ENCODE measurements at regions not wholly inside any gene's neighbourhood (a gene's known extent, or its start where the extent isn't known, plus 50 kb on each side); places are given as distances from the start of the nearest gene placed in this dataset.

DNA sequence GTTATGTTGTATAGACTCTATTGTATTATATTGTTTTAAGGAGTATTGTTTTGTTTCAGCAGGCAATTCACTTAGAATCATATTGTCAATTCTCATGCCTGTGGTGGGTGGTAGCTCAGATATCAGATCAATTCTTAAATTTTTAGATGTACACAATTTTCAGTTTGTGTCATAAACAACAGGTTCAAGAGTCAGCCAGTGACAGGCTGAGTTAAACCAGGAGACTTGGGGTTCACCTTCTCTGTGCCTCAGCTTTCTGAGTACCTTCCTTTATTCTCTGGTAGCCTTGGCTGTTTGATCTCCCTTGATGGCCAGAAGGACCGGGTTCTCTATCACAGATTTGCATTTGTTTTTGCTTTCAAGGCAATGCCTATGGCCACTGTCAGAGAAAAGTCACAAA lies 199.9 kb upstream of the KCNMB2 start:
- H3K4me1 ChIP-seq, result peaks cover 0 to under 1% (median 0%) of the 10 kb centered on the region in 4 donors
- H3K27me3 ChIP-seq, result no peaks in the 10 kb centered on the region
- no peaks in the 10 kb centered on the region for H3K36me3 ChIP-seq
- TF ChIP-seq, protein P1, sequence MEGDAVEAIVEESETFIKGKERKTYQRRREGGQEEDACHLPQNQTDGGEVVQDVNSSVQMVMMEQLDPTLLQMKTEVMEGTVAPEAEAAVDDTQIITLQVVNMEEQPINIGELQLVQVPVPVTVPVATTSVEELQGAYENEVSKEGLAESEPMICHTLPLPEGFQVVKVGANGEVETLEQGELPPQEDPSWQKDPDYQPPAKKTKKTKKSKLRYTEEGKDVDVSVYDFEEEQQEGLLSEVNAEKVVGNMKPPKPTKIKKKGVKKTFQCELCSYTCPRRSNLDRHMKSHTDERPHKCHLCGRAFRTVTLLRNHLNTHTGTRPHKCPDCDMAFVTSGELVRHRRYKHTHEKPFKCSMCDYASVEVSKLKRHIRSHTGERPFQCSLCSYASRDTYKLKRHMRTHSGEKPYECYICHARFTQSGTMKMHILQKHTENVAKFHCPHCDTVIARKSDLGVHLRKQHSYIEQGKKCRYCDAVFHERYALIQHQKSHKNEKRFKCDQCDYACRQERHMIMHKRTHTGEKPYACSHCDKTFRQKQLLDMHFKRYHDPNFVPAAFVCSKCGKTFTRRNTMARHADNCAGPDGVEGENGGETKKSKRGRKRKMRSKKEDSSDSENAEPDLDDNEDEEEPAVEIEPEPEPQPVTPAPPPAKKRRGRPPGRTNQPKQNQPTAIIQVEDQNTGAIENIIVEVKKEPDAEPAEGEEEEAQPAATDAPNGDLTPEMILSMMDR (IDR thresholded peaks at IDR 0.05), result no peak
- H3K4me3 ChIP-seq, result no peak overlapping the region
- H3K27ac ChIP-seq, result no peak overlapping the region
- no peak for DNase-seq
- intact Hi-C loops (cut with DNase I; ENCODE audit: low total_unique reads), result no loop called here
- no peaks in the 10 kb centered on the region for H3K9me3 ChIP-seq

- intact Hi-C loops (cut with DNase I; ENCODE audit: low total_unique reads), result no loop called here
- H3K4me3 ChIP-seq, result no peak overlapping the region
These were observed 195.7 kb upstream of the KCNMB2 start for GRCh38 chr3:178340506-178340905.

GRCh38 chr3:178341636-178342035 lies 194.6 kb upstream of the KCNMB2 start:
- Histone ChIP-seq H3K4me3 (no peak overlapping the region), H3K27me3 (no peaks in the 10 kb centered on the region), H3K36me3 (no peaks in the 10 kb centered on the region), H3K9me3 (no peaks in the 10 kb centered on the region), H3K27ac (no peak overlapping the region), H3K4me1 (peaks cover 0 to 16% (median 0%) of the 10 kb centered on the region in 4 donors)
- intact Hi-C loops (cut with DNase I; ENCODE audit: low total_unique reads), result no loop called here
- TF ChIP-seq, protein P1 (IDR thresholded peaks at IDR 0.05), result no peak
- no peak for DNase-seq

More at GRCh38 chr3:178340506-178340905, 195.7 kb upstream of the KCNMB2 start:
- H3K27ac ChIP-seq, result no peak overlapping the region
- DNase-seq, result no peak
- no peaks in the 10 kb centered on the region for H3K36me3 ChIP-seq
- peaks cover 0 to 16% (median 0%) of the 10 kb centered on the region in 4 donors for H3K4me1 ChIP-seq
- TF ChIP-seq, protein P1 (IDR thresholded peaks at IDR 0.05), result no peak
- H3K27me3 ChIP-seq, result no peaks in the 10 kb centered on the region
- H3K9me3 ChIP-seq, result no peaks in the 10 kb centered on the region

DNA sequence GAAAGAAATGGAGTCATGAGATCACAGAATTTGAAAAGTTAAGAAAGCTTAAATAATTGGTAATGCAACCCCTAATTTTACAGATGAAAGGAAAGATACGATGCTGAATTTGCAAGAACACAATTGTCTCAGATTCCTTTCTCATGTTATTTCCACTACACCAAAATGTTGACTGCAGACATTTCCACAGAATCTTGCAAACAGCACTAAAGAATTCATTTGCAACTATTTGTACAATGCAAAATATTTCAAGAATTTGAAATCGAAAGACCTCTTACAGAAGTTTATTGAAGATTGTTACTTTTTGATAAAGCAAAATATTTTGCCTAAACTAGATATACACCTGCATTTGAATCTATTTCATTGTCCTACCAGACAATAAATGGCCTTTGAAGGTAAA lies 194.1 kb upstream of the KCNMB2 start:
- H3K27ac ChIP-seq, result no peak overlapping the region
- TF ChIP-seq, protein P1 (IDR thresholded peaks at IDR 0.05), result no peak
- no peaks in the 10 kb centered on the region for H3K9me3 ChIP-seq
- peaks cover 0 to 16% (median 0%) of the 10 kb centered on the region in 4 donors for H3K4me1 ChIP-seq
- intact Hi-C loops (cut with DNase I; ENCODE audit: low total_unique reads), result no loop called here
- DNase-seq, result no peak
- H3K27me3 ChIP-seq, result no peaks in the 10 kb centered on the region
- no peaks in the 10 kb centered on the region for H3K36me3 ChIP-seq
- no peak overlapping the region for H3K4me3 ChIP-seq

DNA sequence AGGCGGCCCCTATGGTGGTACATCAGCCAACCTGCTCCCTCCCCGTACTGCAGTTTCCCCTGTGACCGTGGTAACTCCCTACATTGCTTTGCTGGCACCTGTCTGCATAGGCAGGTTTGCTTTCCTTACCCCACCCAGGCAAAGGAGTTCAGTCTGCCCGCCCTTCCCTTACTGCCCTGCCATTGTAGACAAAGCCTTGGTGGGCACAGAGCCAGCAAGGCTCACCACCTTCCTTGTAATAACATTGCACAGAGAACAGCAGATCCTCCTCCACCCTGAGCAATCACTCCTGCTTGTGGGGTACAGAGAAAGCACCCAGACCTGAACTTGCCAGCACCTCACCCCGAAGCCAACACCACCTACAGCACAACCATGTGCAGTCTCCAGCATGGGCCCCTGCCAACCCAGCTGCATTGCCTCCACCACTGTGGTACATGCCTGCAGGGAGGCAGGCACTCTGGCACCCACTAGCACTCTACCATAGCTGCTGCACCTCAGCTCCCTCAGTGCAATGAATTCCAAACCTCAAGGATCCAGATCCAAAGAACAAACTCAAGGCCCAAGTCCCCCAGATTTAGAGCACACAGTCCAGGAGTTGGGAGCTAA lies 192.7 kb upstream of the KCNMB2 start:
- no peak overlapping the region for H3K27ac ChIP-seq
- no peak for DNase-seq
- H3K36me3 ChIP-seq, result no peaks in the 10 kb centered on the region
- H3K27me3 ChIP-seq, result no peaks in the 10 kb centered on the region
- no peaks in the 10 kb centered on the region for H3K9me3 ChIP-seq
- H3K4me1 ChIP-seq, result peaks cover 0 to 16% (median 0%) of the 10 kb centered on the region in 4 donors
- H3K4me3 ChIP-seq, result no peak overlapping the region
- TF ChIP-seq, protein P1 (IDR thresholded peaks at IDR 0.05), result no peak
- intact Hi-C loops (cut with DNase I; ENCODE audit: low total_unique reads), result no loop called here
